ENCODE measurements at regions not wholly inside any gene's neighbourhood (a gene's known extent, or its start where the extent isn't known, plus 50 kb on each side); places are given as distances from the start of the nearest gene placed in this dataset.

DNA sequence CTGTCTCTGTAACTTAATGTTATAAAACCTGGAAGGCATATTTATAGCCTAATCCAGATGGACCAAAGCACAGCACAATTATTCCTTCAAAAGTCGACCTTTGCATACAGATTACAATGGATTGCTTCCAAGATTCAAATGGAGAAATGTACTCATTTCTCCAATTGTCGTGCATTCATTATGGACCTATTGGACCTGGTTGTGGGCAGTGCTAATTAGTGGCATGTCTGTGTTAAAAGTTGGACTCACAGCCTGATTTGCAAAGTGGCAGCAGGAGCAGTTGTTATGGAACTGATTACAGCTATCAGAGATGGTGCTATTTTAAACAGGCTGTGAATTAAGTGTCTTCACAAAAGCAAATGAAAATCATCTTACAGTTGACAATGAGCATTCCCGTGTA lies 1529.3 kb upstream of the SLC10A2 start:
- ChIA-PET CTCF (interaction anchor here (1.4 kb wide), 1 partner anchor 12 kb away, joined by 5 read pairs; no protein-coding TSS in a partner anchor), POLR2A (ENCODE audit: unreplicated experiment) (no interaction called here)
- Histone ChIP-seq H3K4me2 (ENCODE audit: low read depth, low read length) (no peak overlapping the region), H2AFZ (replicated peaks; ENCODE audit: low read length, poor library complexity) (no peak overlapping the region), H3K27me3 (ENCODE audit: control insufficient read depth, insufficient read depth, low read length) (no peaks in the 10 kb centered on the region), H3K79me1 (ENCODE audit: low read depth in 1 of 2, low read length in 2 of 2) (no peaks in the 10 kb centered on the region), H4K8ac (ENCODE audit: low read depth in 2 of 2, low read length in 2 of 2) (no peak overlapping the region), H4K91ac (ENCODE audit: insufficient read depth, low read depth, low read length) (no peak overlapping the region), H2AK5ac (ENCODE audit: low read depth, low read length) (no peak overlapping the region), H4K5ac (ENCODE audit: low read depth, low read length) (no peak overlapping the region), H3K9me3 (ENCODE audit: control insufficient read depth, insufficient read depth, low read length) (no peaks in the 10 kb centered on the region), H2AK9ac (replicated peaks; ENCODE audit: low read depth, low read length, poor library complexity) (no peak overlapping the region), H2BK20ac (ENCODE audit: low read depth, low read length) (no peak overlapping the region), H3K27ac (ENCODE audit: insufficient read depth, low read length) (no peak overlapping the region), H2BK120ac (ENCODE audit: low read depth, low read length) (no peak overlapping the region), H2BK5ac (ENCODE audit: low read depth, low read length, poor library complexity, severe bottlenecking) (no peak overlapping the region), H3K4ac (ENCODE audit: low read depth, low read length) (no peak overlapping the region), H2BK15ac (ENCODE audit: low read depth, low read length) (no peak overlapping the region), H3K14ac (replicated peaks; ENCODE audit: low read depth, low read length) (no peak overlapping the region), H3K9me1 (ENCODE audit: insufficient read depth, low read length) (no peaks in the 10 kb centered on the region), H3K18ac (ENCODE audit: low read depth, low read length) (no peak overlapping the region), H3K9ac (ENCODE audit: low read depth, low read length) (no peak overlapping the region), H3K4me3 (ENCODE audit: insufficient read depth, low read depth, low read length) (no peak overlapping the region), H3K56ac (ENCODE audit: extremely low read depth, insufficient read depth, low read length) (no peak overlapping the region), H3K23ac (ENCODE audit: low read depth, low read length) (no peak overlapping the region), H4K20me1 (ENCODE audit: insufficient read depth, low read length) (no peaks in the 10 kb centered on the region), H3K4me1 (ENCODE audit: control insufficient read depth, insufficient read depth, low read length) (no peaks in the 10 kb centered on the region), H3K36me3 (ENCODE audit: control insufficient read depth, insufficient read depth, low read length) (no peaks in the 10 kb centered on the region)
- dilution Hi-C loops (cut with HindIII; ENCODE audit: low sequenced_read_pairs, unreplicated experiment) = no loop called here
- in situ Hi-C loops (cut with MboI; ENCODE audit: low sequenced_read_pairs) = no loop called here
- WGBS, 2 experiments (ENCODE audit: extremely low coverage in 2 of 2, insufficient read length in 1 of 2) = no CpG with 5 or more reads among the region's 3 CpGs
- intact Hi-C loops (cut with micrococcal nuclease) = no loop called here
- TF ChIP-seq, protein P1, sequence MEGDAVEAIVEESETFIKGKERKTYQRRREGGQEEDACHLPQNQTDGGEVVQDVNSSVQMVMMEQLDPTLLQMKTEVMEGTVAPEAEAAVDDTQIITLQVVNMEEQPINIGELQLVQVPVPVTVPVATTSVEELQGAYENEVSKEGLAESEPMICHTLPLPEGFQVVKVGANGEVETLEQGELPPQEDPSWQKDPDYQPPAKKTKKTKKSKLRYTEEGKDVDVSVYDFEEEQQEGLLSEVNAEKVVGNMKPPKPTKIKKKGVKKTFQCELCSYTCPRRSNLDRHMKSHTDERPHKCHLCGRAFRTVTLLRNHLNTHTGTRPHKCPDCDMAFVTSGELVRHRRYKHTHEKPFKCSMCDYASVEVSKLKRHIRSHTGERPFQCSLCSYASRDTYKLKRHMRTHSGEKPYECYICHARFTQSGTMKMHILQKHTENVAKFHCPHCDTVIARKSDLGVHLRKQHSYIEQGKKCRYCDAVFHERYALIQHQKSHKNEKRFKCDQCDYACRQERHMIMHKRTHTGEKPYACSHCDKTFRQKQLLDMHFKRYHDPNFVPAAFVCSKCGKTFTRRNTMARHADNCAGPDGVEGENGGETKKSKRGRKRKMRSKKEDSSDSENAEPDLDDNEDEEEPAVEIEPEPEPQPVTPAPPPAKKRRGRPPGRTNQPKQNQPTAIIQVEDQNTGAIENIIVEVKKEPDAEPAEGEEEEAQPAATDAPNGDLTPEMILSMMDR (conservative IDR thresholded peaks at IDR 0.05; ENCODE audit: low read depth, low read length) = no peak
- TF ChIP-seq POLR2A (IDR thresholded peaks at IDR 0.05; ENCODE audit: low read depth, low read length) (no peak), CEBPB (IDR thresholded peaks at IDR 0.05; ENCODE audit: low read depth, low read length) (no peak), SMC3 (IDR thresholded peaks at IDR 0.05; ENCODE audit: low read depth, low read length) (no peak), BHLHE40 (IDR thresholded peaks at IDR 0.05; ENCODE audit: low read depth, low read length) (no peak), MAZ (IDR thresholded peaks at IDR 0.05; ENCODE audit: borderline replicate concordance, low read depth, low read length) (no peak), RAD21 (IDR thresholded peaks at IDR 0.05; ENCODE audit: low read length) (no peak), NFE2L2 (IDR thresholded peaks at IDR 0.05; ENCODE audit: low read depth, low read length) (no peak), RCOR1 (IDR thresholded peaks at IDR 0.05; ENCODE audit: insufficient replicate concordance, low read length) (no peak), RFX5 (IDR thresholded peaks at IDR 0.05; ENCODE audit: low read depth, low read length) (no peak), CHD1 (IDR thresholded peaks at IDR 0.05; ENCODE audit: low read depth, low read length) (no peak), FOS (IDR thresholded peaks at IDR 0.05; ENCODE audit: low read depth, low read length) (no peak), MAFK (IDR thresholded peaks at IDR 0.05; ENCODE audit: low read depth, low read length) (no peak), MXI1 (IDR thresholded peaks at IDR 0.05; ENCODE audit: borderline replicate concordance, low read depth, low read length) (no peak)
- TF ChIP-seq, protein P2, sequence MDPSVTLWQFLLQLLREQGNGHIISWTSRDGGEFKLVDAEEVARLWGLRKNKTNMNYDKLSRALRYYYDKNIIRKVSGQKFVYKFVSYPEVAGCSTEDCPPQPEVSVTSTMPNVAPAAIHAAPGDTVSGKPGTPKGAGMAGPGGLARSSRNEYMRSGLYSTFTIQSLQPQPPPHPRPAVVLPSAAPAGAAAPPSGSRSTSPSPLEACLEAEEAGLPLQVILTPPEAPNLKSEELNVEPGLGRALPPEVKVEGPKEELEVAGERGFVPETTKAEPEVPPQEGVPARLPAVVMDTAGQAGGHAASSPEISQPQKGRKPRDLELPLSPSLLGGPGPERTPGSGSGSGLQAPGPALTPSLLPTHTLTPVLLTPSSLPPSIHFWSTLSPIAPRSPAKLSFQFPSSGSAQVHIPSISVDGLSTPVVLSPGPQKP (IDR thresholded peaks at IDR 0.05; ENCODE audit: borderline replicate concordance, low read depth, low read length) = no peak
- TF ChIP-seq, protein P3, sequence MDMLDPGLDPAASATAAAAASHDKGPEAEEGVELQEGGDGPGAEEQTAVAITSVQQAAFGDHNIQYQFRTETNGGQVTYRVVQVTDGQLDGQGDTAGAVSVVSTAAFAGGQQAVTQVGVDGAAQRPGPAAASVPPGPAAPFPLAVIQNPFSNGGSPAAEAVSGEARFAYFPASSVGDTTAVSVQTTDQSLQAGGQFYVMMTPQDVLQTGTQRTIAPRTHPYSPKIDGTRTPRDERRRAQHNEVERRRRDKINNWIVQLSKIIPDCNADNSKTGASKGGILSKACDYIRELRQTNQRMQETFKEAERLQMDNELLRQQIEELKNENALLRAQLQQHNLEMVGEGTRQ (IDR thresholded peaks at IDR 0.05; ENCODE audit: low read depth, low read length) = no peak
- DNase-seq (no peak), ATAC-seq (ENCODE audit: low read depth) (no peak)
- no TSS peak for BruUV-seq (replicated peaks)

All from IMR-90 (cell line).